GM12878 (cell line): ENCODE measurements at regions not wholly inside any gene's neighbourhood (a gene's known extent, or its start where the extent isn't known, plus 50 kb on each side); places are given as distances from the start of the nearest gene placed in this dataset.

Source experiments
- ATAC-seq: fragments of 200-7000 bp; cut with Tn5 transposase; 3 replicates; pipeline ENCODE4 v1.9.1; 2020; ENCODE audit warnings: mild to moderate bottlenecking, moderate library complexity
- BruUV-seq: library from RNA; stranded (reverse); fragments of 400-500 nt; replicated peaks from 2 replicates; lab custom pipeline; 2021; lab: Mats Ljungman, UMichigan
- CTCF ChIA-PET: fragments of 300-600 bp; sonication (Branson Sonifier 250); formaldehyde crosslinking; extraction: SDS; loops from one replicate; lab custom pipeline; 2021; ENCODE audit warnings: inconsistent platforms; lab: Yijun Ruan, JAX
- POLR2A ChIA-PET: fragments of 350-600 bp; formaldehyde crosslinking; extraction: SDS; loops from one replicate; lab custom pipeline; 2021; ENCODE audit warnings: inconsistent platforms; lab: Charles Lee
- RAD21 ChIA-PET: fragments of 300-600 bp; sonication (Branson Sonifier 250); formaldehyde crosslinking; loops from one replicate; lab custom pipeline; 2023; ENCODE audit warnings: antibody characterized with exemption; ENCODE audit not compliant: unreplicated experiment; lab: Charles Lee
- SMC1A ChIA-PET: fragments of 300-600 bp; sonication (Branson Sonifier 250); formaldehyde crosslinking; loops from one replicate; lab custom pipeline; 2023; ENCODE audit not compliant: unreplicated experiment, uncharacterized antibody; lab: Charles Lee
- DNase-seq: peaks from one replicate; pipeline ENCODE4 v3.0.0-alpha.2; 2011; ENCODE audit warnings: low read depth, low spot score
- FAIRE-seq: peaks from 3 replicates; lab custom pipeline; 2011; peaks lifted over from hg19 to GRCh38; lab: Jason Lieb, UNC
- H2AFZ ChIP-seq: 2 replicates; pipeline ENCODE4 v1.6.0; 2011; ENCODE audit warnings: low read depth, low read length, control low read depth; ENCODE audit not compliant: control insufficient read depth
- H3K27ac ChIP-seq: 2 replicates; pipeline ENCODE4 v1.5.1; 2011; ENCODE audit warnings: control low read depth; ENCODE audit not compliant: control insufficient read depth, insufficient read depth
- H3K27me3 ChIP-seq, 2 experiments: replicated peaks in 1 of 2; 2 replicates each; pipeline versions ENCODE4 v1.6.0 to v1.6.1; 2011; ENCODE audit warnings: low read length in 1 of 2; ENCODE audit not compliant: control insufficient read depth in 2 of 2, insufficient read depth in 2 of 2
- H3K36me3 ChIP-seq, 2 experiments: 2 replicates each; pipeline ENCODE4 v1.5.1; 2011; ENCODE audit warnings: low read length in 1 of 2; ENCODE audit not compliant: control insufficient read depth in 2 of 2, insufficient read depth in 2 of 2
- H3K4me1 ChIP-seq: 2 replicates; pipeline ENCODE4 v1.6.1; 2011; ENCODE audit warnings: mild to moderate bottlenecking, low read length, moderate library complexity, mixed read lengths; ENCODE audit not compliant: control insufficient read depth, insufficient read depth
- H3K4me2 ChIP-seq: 2 replicates; pipeline ENCODE4 v1.6.0; 2011; ENCODE audit warnings: control low read depth; ENCODE audit not compliant: control insufficient read depth, insufficient read depth
- H3K4me3 ChIP-seq: fragments of 200-600 bp; sonication (generic); 2 replicates; pipeline ENCODE4 v1.5.1; 2016
- H3K79me2 ChIP-seq: 2 replicates; pipeline ENCODE4 v1.6.0; 2011; ENCODE audit warnings: low read length; ENCODE audit not compliant: control insufficient read depth, insufficient read depth
- H3K9ac ChIP-seq: 2 replicates; pipeline ENCODE4 v1.8.0; 2011; ENCODE audit warnings: low read length, control low read depth, mixed read lengths; ENCODE audit not compliant: control insufficient read depth, insufficient read depth
- H3K9me3 ChIP-seq: replicated peaks from 3 replicates; pipeline ENCODE4 v1.5.1; 2011; ENCODE audit warnings: mild to moderate bottlenecking, low read length; ENCODE audit not compliant: control insufficient read depth, insufficient read depth
- H4K20me1 ChIP-seq: 2 replicates; pipeline ENCODE4 v1.6.0; 2011; ENCODE audit not compliant: control insufficient read depth, insufficient read depth
- BMI1 ChIP-seq: fragments of 450-650 bp; IDR thresholded peaks from 2 replicates; pipeline ENCODE4 v1.6.1; 2016; ENCODE audit warnings: mild to moderate bottlenecking, moderate library complexity, borderline replicate concordance
- CHD2 ChIP-seq: IDR thresholded peaks from 2 replicates; pipeline ENCODE4 v1.6.1; 2011; ENCODE audit warnings: low read depth, low read length, improper control_type of control experiment, borderline replicate concordance
- HSF1 ChIP-seq: fragments of 150-350 bp; IDR thresholded peaks from 2 replicates; pipeline ENCODE4 v1.6.1; 2014; ENCODE audit warnings: mild to moderate bottlenecking, low read depth, low read length
- LARP7 ChIP-seq: fragments of 450-650 bp; IDR thresholded peaks from 2 replicates; pipeline ENCODE4 v1.6.1; 2017; ENCODE audit warnings: mild to moderate bottlenecking
- NRF1 ChIP-seq: conservative IDR thresholded peaks from 2 replicates; pipeline ENCODE4 v1.6.1; 2011; ENCODE audit warnings: mild to moderate bottlenecking, low read depth, low read length, improper control_type of control experiment
- SUPT20H ChIP-seq: IDR thresholded peaks from 2 replicates; pipeline ENCODE4 v1.6.1; 2011; ENCODE audit warnings: low read depth, mild to moderate bottlenecking, low read length, moderate library complexity, borderline replicate concordance; ENCODE audit not compliant: control insufficient read depth
- TAF1 ChIP-seq: IDR thresholded peaks from 2 replicates; pipeline ENCODE4 v1.6.1; 2011; ENCODE audit warnings: mild to moderate bottlenecking, low read depth, low read length, borderline replicate concordance
- WRNIP1 ChIP-seq: IDR thresholded peaks from 2 replicates; pipeline ENCODE4 v1.6.1; 2011; ENCODE audit warnings: low read depth, low read length, improper control_type of control experiment, borderline replicate concordance
- ZNF217 ChIP-seq: fragments of 450-650 bp; IDR thresholded peaks from 2 replicates; pipeline ENCODE4 v1.6.1; 2017; ENCODE audit warnings: antibody characterized with exemption, mild to moderate bottlenecking
- ZNF592 ChIP-seq: fragments of 450-650 bp; IDR thresholded peaks from 2 replicates; pipeline ENCODE4 v1.6.1; 2017; ENCODE audit warnings: mild to moderate bottlenecking, moderate library complexity
- WGBS: methylation state at CpG from one replicate; pipeline ENCODE4 v1.1.6; 2016; ENCODE audit warnings: low lambda C conversion rate; ENCODE audit not compliant: insufficient replicate concordance, insufficient coverage; ENCODE audit errors: missing lambda C conversion rate; 5-methylcytosine and 5-hydroxymethylcytosine counted together
- in situ Hi-C: fragments of 300-500 bp; cut with MboI; formaldehyde crosslinking; loops from 9 replicates; pipeline ENCODE4 v1.14.3; 2018; ENCODE audit warnings: mixed read lengths
- intact Hi-C: fragments of 100-400 bp; cut with micrococcal nuclease; formaldehyde crosslinking; loops from one replicate; pipeline ENCODE4 v1.14.2; 2022; ENCODE audit not compliant: unreplicated experiment

GRCh38 chr6:167504385-167504961 lies 179.6 kb downstream of the TTLL2 start:
- no TSS peak for BruUV-seq
- CTCF ChIA-PET, result no interaction called here
- H4K20me1 ChIP-seq, result no peaks in the 10 kb centered on the region
- no peak overlapping the region for H3K4me3 ChIP-seq
- TF ChIP-seq CHD2 (no peak), TAF1 (no peak), LARP7 (no peak), ZNF592 (no peak), BMI1 (no peak), WRNIP1 (no peak), NRF1 (no peak), SUPT20H (no peak), HSF1 (no peak), ZNF217 (no peak)
- in situ Hi-C loops (no loop called here), intact Hi-C loops (no loop called here)
- H3K27me3 ChIP-seq, result no peaks in the 10 kb centered on the region; a peak in 2 of 4 replicates
- H3K9ac ChIP-seq, result no peak overlapping the region
- POLR2A ChIA-PET, result no interaction called here
- H3K4me1 ChIP-seq, result no peaks in the 10 kb centered on the region
- H2AFZ ChIP-seq, result no peak overlapping the region
- DNase-seq (no peak), ATAC-seq (no peak), FAIRE-seq (no peak)
- RAD21 ChIA-PET, result no interaction called here
- no peak overlapping the region for H3K4me2 ChIP-seq
- no peaks in the 10 kb centered on the region for H3K9me3 ChIP-seq
- H3K36me3 ChIP-seq, result no peaks in the 10 kb centered on the region
- SMC1A ChIA-PET, result no interaction called here
- WGBS, result 22% methylated on average over 5 of the region's 6 CpGs
- no peaks in the 10 kb centered on the region for H3K79me2 ChIP-seq
- H3K27ac ChIP-seq, result no peak overlapping the region
